Common myeloid progenitor, CD34-positive (primary cell): ENCODE measurements at regions not wholly inside any gene's neighbourhood (a gene's known extent, or its start where the extent isn't known, plus 50 kb on each side); places are given as distances from the start of the nearest gene placed in this dataset.

Experiments
- CTCF ChIA-PET: fragments of 350-600 bp; sonication (Branson Sonifier 250); formaldehyde crosslinking; loops from one replicate; lab custom pipeline; 2021; ENCODE audit warnings: antibody characterized with exemption; lab: Charles Lee
- POLR2A ChIA-PET: fragments of 350-600 bp; sonication (Branson Sonifier 250); formaldehyde crosslinking; loops from one replicate; lab custom pipeline; 2021; ENCODE audit warnings: antibody characterized with exemption; lab: Charles Lee
- DNase-seq, 3 donors: peaks; one replicate each; pipeline versions ENCODE4 v3.0.0 to v3.0.0-alpha.2; 2013
- H3K27ac ChIP-seq, 2 experiments: 1 replicate in 1 of 2; 2 replicates in 1 of 2; pipeline ENCODE4 v1.7.0; 2013; ENCODE audit warnings: inconsistent platforms in 2 of 2, low read length in 2 of 2, mild to moderate bottlenecking in 2 of 2, low read depth in 1 of 2, moderate library complexity in 1 of 2; ENCODE audit not compliant: severe bottlenecking in 2 of 2, insufficient read depth in 1 of 2, poor library complexity in 1 of 2
- H3K27me3 ChIP-seq, 5 experiments: replicated peaks in 2 of 5; 1 replicate in 3 of 5; 2 replicates in 2 of 5; pipeline versions ENCODE4 v1.6.1 to v1.7.0; 2013; ENCODE audit warnings: low read length in 4 of 5, mild to moderate bottlenecking in 2 of 5, moderate library complexity in 2 of 5, inconsistent platforms in 1 of 5; ENCODE audit not compliant: insufficient read depth in 5 of 5, control insufficient read depth in 4 of 5
- H3K36me3 ChIP-seq, 4 experiments: 1 replicate in 2 of 4; 2 replicates in 2 of 4; pipeline versions ENCODE4 v1.6.1 to v1.7.0; 2013; ENCODE audit warnings: low read length in 3 of 4, control low read depth in 1 of 4, mild to moderate bottlenecking in 1 of 4; ENCODE audit not compliant: control insufficient read depth in 4 of 4, insufficient read depth in 4 of 4
- H3K4me1 ChIP-seq, 4 experiments: 1 replicate in 3 of 4; 2 replicates in 1 of 4; pipeline versions ENCODE4 v1.6.1 to v1.7.1; 2013; ENCODE audit warnings: low read length in 3 of 4, mild to moderate bottlenecking in 3 of 4, control low read depth in 1 of 4, inconsistent platforms in 1 of 4, moderate library complexity in 1 of 4; ENCODE audit not compliant: control insufficient read depth in 4 of 4, insufficient read depth in 4 of 4; ENCODE audit errors: control extremely low read depth in 1 of 4
- H3K4me3 ChIP-seq, 7 experiments: 1 replicate in 4 of 7; 2 replicates in 3 of 7; pipeline versions ENCODE4 v1.5.1 to v1.7.0; 2013; ENCODE audit warnings: mild to moderate bottlenecking in 7 of 7, low read length in 6 of 7, moderate library complexity in 6 of 7, inconsistent platforms in 2 of 7, low read depth in 2 of 7, control low read depth in 1 of 7; ENCODE audit not compliant: insufficient read depth in 4 of 7, control insufficient read depth in 1 of 7; ENCODE audit errors: extremely low read depth in 1 of 7
- H3K9me3 ChIP-seq, 5 experiments: 1 replicate in 4 of 5; 2 replicates in 1 of 5; pipeline versions ENCODE4 v1.6.1 to v1.7.1; 2013; ENCODE audit warnings: low read length in 4 of 5, mild to moderate bottlenecking in 2 of 5, inconsistent platforms in 1 of 5, low read depth in 1 of 5, moderate library complexity in 1 of 5; ENCODE audit not compliant: control insufficient read depth in 4 of 5, insufficient read depth in 2 of 5; ENCODE audit errors: control extremely low read depth in 1 of 5
- WGBS: methylation state at CpG from one replicate; pipeline ENCODE4 v1.1.5; 2013; ENCODE audit not compliant: insufficient coverage; 5-methylcytosine and 5-hydroxymethylcytosine counted together

- DNase-seq, result no peak
- no peaks in the 10 kb centered on the region for H3K4me1 ChIP-seq
- ChIA-PET CTCF (interaction anchor here (1.4 kb wide), 1 partner anchor 8 kb away, joined by 4 read pairs; no protein-coding TSS in a partner anchor), POLR2A (interaction anchor here (0.6 kb wide), 1 partner anchor 65 kb away, joined by 3 read pairs; no protein-coding TSS in a partner anchor)
- 85% methylated on average over 11 of the region's 11 CpGs for WGBS
- no peaks in the 10 kb centered on the region for H3K36me3 ChIP-seq
- no peak overlapping the region for H3K4me3 ChIP-seq
- H3K9me3 ChIP-seq, result no peaks in the 10 kb centered on the region
- peaks cover 5 to 37% (median 13%) of the 10 kb centered on the region in 5 experiments for H3K27me3 ChIP-seq
- H3K27ac ChIP-seq, result no peak overlapping the region
Measured at GRCh38 chr22:49310354-49310753, 517.3 kb downstream of the BRD1 start.

GRCh38 chr22:49308300-49308699 is 519.4 kb downstream of the BRD1 start:
- Histone ChIP-seq H3K27ac (no peak overlapping the region), H3K9me3 (no peaks in the 10 kb centered on the region), H3K27me3 (peaks cover 5 to 38% (median 8%) of the 10 kb centered on the region in 5 experiments), H3K4me1 (no peaks in the 10 kb centered on the region), H3K36me3 (no peaks in the 10 kb centered on the region), H3K4me3 (no peak overlapping the region)
- CTCF ChIA-PET, result no interaction called here
- DNase-seq, result no peak
- 92% methylated on average over 8 of the region's 11 CpGs for WGBS
- POLR2A ChIA-PET, result no interaction called here

DNA sequence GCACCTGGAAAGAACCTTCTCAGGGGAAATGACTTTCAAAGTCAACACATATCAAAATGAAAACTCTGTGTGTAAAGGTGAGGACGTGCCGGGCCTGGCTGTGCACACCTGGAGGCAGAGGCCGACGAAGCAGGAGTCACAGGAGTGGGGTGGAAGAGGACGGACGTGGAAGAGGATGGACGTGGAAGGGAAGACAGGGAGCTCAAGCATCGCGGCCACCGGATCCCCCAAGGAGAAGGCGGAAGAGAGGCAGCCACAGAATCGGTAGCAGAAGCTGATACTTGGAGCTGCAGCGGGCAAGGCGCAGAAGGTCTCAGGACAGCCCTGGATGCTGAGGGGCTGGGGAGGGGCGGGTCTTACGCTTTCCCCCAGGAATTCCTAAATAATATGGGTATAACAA is 519.8 kb downstream of the BRD1 start:
- Histone ChIP-seq H3K27me3 (peaks cover 5 to 36% (median 7%) of the 10 kb centered on the region in 5 experiments), H3K27ac (no peak overlapping the region), H3K4me1 (no peaks in the 10 kb centered on the region), H3K9me3 (no peaks in the 10 kb centered on the region), H3K4me3 (no peak overlapping the region), H3K36me3 (no peaks in the 10 kb centered on the region)
- WGBS, result 96% methylated on average over 11 of the region's 16 CpGs
- no peak for DNase-seq
- POLR2A ChIA-PET, result no interaction called here
- CTCF ChIA-PET, result no interaction called here

DNA sequence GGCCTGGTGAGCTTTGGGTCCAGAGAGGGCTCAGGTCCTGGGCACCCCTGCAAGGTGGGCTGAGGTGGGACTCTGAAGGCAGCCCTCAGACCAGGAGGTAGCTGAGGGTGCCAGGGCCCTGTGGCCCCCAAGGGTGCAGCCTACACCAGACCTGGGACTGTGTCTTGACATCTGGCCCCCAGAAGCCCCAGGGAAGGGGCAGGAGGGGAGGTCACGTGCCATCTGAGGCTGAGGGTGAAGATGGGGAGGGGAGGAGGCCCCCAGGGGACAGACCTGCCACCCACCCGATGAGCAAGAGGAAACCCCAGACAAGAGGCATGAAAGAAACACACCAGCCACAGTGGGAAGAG is 520.2 kb downstream of the BRD1 start:
- CTCF ChIA-PET, result no interaction called here
- WGBS, result 72% methylated on average over 2 of the region's 2 CpGs
- POLR2A ChIA-PET, result no interaction called here
- no peaks in the 10 kb centered on the region for H3K9me3 ChIP-seq
- H3K27me3 ChIP-seq, result peaks cover 4 to 32% (median 5%) of the 10 kb centered on the region in 5 experiments
- no peaks in the 10 kb centered on the region for H3K36me3 ChIP-seq
- H3K4me1 ChIP-seq, result no peaks in the 10 kb centered on the region
- DNase-seq, result no peak
- no peak overlapping the region for H3K27ac ChIP-seq
- H3K4me3 ChIP-seq, result no peak overlapping the region

GRCh38 chr22:49306632-49307480 is 520.8 kb downstream of the BRD1 start:
- H3K27ac ChIP-seq, result no peak overlapping the region
- DNase-seq, result no peak
- H3K9me3 ChIP-seq, result no peaks in the 10 kb centered on the region
- no peaks in the 10 kb centered on the region for H3K36me3 ChIP-seq
- peaks cover 0 to 27% (median 5%) of the 10 kb centered on the region in 5 experiments for H3K27me3 ChIP-seq
- ChIA-PET POLR2A (no interaction called here), CTCF (interaction anchor here (1.3 kb wide), 1 partner anchor 9 kb away, joined by 4 read pairs; no protein-coding TSS in a partner anchor)
- H3K4me1 ChIP-seq, result no peaks in the 10 kb centered on the region
- no peak overlapping the region for H3K4me3 ChIP-seq
- WGBS, result 83% methylated on average over 19 of the region's 31 CpGs

DNA sequence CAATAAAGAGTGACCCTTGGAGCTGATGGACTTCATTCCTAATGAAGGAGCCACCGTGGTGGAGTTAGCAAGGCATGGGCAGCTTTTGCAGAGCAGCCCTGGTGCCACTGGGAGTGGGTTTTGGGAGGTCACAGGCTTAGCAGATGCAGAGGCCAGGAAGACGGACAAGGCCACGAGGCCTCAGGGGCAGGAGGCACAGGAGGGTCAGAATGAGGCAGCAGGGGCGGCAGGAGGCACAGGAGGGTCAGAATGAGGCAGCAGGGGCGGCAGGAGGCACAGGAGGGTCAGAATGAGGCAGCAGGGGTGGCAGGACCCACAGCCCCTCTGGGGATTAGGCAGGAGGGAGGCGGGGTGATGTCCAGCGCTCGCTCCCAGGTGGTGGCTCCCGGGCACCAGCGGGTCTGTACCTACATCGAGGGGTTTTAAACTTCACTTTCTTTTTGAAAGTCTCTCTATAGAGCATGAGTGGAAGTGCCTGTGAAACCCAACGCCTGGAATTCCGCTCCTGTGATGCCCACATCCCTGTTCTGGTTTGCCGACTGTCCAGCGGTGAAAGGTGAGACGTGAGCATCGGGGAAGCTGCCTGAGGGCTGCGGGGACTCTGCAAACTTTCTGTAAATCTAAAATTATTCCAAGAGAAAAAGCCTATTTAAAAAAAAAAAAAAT is 521.6 kb downstream of the BRD1 start:
- POLR2A ChIA-PET, result no interaction called here
- no peak overlapping the region for H3K27ac ChIP-seq
- 88% methylated on average over 17 of the region's 18 CpGs for WGBS
- no peaks in the 10 kb centered on the region for H3K36me3 ChIP-seq
- no peaks in the 10 kb centered on the region for H3K4me1 ChIP-seq
- H3K4me3 ChIP-seq, result no peak overlapping the region
- CTCF ChIA-PET, result interaction anchor here (0.6 to 2.1 kb wide), 10 partner anchors 10 to 734 kb away, joined by 3 to 12 read pairs (median 4); no protein-coding TSS in a partner anchor
- H3K27me3 ChIP-seq, result peaks cover 0 to 28% (median 5%) of the 10 kb centered on the region in 5 experiments
- no peak for DNase-seq
- no peaks in the 10 kb centered on the region for H3K9me3 ChIP-seq
